ENCODE measurements at regions not wholly inside any gene's neighbourhood (a gene's known extent, or its start where the extent isn't known, plus 50 kb on each side); places are given as distances from the start of the nearest gene placed in this dataset.

DNA sequence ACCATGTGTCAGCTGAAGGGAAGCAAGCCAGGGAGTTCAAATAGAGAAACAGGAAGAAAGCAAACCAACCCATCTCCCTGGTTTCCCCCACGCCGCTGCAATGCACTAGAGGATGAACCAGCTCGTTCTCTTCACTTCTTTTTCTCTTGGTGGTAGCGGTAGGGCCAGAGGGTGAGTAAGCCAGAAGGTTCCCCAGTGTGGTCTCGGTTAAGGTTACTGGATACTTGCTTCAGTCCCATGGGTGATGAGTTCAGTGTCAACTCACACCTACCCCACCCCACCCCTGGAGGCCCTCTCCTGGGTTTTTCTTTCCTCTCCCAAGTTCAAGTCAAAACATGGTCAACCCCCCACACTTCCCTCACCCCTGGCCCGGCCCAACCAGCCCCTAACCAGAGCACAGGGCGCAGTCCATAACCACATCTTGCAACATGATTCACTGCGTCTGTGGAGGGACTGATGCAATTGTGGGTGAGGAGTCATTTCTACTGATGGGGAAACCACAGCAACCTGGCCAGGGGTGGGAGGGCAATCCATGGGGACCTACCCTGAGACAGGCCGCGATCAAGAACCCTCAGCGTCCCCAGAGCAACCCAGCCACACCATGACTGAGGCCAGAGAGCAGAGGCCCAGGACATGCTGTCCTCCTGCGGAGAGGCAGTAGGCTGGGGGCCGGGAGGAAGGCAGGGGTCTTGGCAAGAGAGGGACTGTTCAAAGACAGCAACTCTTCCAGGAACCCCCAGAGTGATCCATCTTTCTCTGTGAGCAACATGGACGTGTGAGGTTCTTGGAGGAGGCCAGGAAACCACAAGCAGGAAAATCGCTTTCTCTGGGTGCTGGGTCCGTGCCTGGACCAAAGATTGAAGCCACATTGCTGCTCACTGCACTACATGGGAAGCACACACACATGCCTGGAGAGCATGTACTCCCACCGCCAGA lies 276.6 kb downstream of the UACA start:
- TF ChIP-seq, protein P1, sequence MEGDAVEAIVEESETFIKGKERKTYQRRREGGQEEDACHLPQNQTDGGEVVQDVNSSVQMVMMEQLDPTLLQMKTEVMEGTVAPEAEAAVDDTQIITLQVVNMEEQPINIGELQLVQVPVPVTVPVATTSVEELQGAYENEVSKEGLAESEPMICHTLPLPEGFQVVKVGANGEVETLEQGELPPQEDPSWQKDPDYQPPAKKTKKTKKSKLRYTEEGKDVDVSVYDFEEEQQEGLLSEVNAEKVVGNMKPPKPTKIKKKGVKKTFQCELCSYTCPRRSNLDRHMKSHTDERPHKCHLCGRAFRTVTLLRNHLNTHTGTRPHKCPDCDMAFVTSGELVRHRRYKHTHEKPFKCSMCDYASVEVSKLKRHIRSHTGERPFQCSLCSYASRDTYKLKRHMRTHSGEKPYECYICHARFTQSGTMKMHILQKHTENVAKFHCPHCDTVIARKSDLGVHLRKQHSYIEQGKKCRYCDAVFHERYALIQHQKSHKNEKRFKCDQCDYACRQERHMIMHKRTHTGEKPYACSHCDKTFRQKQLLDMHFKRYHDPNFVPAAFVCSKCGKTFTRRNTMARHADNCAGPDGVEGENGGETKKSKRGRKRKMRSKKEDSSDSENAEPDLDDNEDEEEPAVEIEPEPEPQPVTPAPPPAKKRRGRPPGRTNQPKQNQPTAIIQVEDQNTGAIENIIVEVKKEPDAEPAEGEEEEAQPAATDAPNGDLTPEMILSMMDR (IDR thresholded peaks at IDR 0.05), result no peak
- TF ChIP-seq POLR2A (IDR thresholded peaks at IDR 0.05) (no peak), POLR2AphosphoS5 (IDR thresholded peaks at IDR 0.05) (no peak)
